ENCODE measurements at regions not wholly inside any gene's neighbourhood (a gene's known extent, or its start where the extent isn't known, plus 50 kb on each side); places are given as distances from the start of the nearest gene placed in this dataset.

DNA sequence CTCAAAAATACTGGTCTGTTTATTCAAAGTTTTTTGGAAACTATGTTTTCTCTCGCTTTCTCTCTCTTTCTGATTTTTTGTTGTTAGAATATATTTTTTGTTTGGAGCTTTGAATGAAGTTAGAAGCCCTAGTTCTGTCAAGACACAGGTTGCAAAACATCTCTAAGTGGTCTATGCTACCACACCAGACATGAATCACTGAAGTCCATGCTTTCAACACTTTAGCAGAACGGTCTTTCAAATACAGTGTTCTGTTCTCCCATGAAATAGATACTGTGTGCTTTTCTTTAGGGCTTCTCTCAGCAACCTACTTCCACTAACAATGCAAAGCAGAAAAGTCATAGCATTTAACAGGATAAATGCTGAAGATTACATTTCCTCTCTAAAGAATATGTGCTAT, 392.5 kb downstream of the TMEM167A start (continued):
- TF ChIP-seq, protein P1, sequence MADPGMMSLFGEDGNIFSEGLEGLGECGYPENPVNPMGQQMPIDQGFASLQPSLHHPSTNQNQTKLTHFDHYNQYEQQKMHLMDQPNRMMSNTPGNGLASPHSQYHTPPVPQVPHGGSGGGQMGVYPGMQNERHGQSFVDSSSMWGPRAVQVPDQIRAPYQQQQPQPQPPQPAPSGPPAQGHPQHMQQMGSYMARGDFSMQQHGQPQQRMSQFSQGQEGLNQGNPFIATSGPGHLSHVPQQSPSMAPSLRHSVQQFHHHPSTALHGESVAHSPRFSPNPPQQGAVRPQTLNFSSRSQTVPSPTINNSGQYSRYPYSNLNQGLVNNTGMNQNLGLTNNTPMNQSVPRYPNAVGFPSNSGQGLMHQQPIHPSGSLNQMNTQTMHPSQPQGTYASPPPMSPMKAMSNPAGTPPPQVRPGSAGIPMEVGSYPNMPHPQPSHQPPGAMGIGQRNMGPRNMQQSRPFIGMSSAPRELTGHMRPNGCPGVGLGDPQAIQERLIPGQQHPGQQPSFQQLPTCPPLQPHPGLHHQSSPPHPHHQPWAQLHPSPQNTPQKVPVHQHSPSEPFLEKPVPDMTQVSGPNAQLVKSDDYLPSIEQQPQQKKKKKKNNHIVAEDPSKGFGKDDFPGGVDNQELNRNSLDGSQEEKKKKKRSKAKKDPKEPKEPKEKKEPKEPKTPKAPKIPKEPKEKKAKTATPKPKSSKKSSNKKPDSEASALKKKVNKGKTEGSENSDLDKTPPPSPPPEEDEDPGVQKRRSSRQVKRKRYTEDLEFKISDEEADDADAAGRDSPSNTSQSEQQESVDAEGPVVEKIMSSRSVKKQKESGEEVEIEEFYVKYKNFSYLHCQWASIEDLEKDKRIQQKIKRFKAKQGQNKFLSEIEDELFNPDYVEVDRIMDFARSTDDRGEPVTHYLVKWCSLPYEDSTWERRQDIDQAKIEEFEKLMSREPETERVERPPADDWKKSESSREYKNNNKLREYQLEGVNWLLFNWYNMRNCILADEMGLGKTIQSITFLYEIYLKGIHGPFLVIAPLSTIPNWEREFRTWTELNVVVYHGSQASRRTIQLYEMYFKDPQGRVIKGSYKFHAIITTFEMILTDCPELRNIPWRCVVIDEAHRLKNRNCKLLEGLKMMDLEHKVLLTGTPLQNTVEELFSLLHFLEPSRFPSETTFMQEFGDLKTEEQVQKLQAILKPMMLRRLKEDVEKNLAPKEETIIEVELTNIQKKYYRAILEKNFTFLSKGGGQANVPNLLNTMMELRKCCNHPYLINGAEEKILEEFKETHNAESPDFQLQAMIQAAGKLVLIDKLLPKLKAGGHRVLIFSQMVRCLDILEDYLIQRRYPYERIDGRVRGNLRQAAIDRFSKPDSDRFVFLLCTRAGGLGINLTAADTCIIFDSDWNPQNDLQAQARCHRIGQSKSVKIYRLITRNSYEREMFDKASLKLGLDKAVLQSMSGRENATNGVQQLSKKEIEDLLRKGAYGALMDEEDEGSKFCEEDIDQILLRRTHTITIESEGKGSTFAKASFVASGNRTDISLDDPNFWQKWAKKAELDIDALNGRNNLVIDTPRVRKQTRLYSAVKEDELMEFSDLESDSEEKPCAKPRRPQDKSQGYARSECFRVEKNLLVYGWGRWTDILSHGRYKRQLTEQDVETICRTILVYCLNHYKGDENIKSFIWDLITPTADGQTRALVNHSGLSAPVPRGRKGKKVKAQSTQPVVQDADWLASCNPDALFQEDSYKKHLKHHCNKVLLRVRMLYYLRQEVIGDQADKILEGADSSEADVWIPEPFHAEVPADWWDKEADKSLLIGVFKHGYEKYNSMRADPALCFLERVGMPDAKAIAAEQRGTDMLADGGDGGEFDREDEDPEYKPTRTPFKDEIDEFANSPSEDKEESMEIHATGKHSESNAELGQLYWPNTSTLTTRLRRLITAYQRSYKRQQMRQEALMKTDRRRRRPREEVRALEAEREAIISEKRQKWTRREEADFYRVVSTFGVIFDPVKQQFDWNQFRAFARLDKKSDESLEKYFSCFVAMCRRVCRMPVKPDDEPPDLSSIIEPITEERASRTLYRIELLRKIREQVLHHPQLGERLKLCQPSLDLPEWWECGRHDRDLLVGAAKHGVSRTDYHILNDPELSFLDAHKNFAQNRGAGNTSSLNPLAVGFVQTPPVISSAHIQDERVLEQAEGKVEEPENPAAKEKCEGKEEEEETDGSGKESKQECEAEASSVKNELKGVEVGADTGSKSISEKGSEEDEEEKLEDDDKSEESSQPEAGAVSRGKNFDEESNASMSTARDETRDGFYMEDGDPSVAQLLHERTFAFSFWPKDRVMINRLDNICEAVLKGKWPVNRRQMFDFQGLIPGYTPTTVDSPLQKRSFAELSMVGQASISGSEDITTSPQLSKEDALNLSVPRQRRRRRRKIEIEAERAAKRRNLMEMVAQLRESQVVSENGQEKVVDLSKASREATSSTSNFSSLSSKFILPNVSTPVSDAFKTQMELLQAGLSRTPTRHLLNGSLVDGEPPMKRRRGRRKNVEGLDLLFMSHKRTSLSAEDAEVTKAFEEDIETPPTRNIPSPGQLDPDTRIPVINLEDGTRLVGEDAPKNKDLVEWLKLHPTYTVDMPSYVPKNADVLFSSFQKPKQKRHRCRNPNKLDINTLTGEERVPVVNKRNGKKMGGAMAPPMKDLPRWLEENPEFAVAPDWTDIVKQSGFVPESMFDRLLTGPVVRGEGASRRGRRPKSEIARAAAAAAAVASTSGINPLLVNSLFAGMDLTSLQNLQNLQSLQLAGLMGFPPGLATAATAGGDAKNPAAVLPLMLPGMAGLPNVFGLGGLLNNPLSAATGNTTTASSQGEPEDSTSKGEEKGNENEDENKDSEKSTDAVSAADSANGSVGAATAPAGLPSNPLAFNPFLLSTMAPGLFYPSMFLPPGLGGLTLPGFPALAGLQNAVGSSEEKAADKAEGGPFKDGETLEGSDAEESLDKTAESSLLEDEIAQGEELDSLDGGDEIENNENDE (IDR thresholded peaks at IDR 0.05; ENCODE audit: insufficient replicate concordance, low read length) = no peak

Data from H1 (cell line).